ENCODE measurements at regions not wholly inside any gene's neighbourhood (a gene's known extent, or its start where the extent isn't known, plus 50 kb on each side); places are given as distances from the start of the nearest gene placed in this dataset.
A peak's percentile ranks its signal among the peaks of the same experiment; 100 is the strongest.

DNA sequence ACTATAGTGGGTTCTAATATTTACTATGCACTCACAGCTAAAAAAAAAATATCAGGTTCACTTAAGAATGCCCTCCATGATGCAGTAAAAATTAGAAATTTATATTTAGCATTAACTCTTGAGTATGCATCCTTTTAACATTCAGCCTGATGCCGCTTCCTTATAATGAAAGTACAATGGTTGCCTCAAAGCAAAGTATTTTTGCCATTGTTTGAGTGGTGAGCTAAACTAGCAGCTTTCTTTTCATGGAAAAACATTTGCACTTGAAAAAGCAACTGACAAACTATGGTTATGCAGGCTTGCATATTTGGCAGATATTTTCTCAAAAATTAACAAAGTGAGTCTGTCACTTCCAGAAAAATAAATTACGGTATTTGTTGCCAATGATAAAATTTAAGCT is 188.6 kb downstream of the SLC6A15 start:
- Histone ChIP-seq H3K27me3 (no peaks in the 10 kb centered on the region), H3K4me3 (no peak overlapping the region), H3K36me3 (no peaks in the 10 kb centered on the region), H3K4me1 (peaks cover 9% of the 10 kb centered on the region), H3K27ac (no peak overlapping the region), H3K9me3 (replicated peaks) (no peaks in the 10 kb centered on the region)
- DNase-seq = no peak

DNA sequence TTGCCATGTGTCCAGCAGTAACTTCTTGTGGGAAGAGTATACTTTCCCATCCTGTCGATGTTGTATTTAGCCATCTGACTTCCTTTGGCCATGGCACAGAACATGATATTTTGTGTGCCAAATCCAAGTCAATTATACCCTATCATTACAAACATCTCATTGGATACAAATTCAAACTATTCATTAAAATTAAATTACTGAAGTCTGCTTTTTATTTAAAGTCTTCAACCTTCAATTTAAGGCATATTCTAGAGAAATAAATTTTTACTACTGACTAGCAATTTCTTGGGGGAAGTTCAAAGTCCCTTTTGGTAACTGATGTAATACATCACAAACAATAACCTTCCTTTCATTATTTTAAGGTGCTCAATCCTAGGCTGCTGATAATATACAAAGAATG is 192.6 kb downstream of the SLC6A15 start:
- H3K4me1 ChIP-seq = no peaks in the 10 kb centered on the region
- no peaks in the 10 kb centered on the region for H3K9me3 ChIP-seq (replicated peaks)
- no peaks in the 10 kb centered on the region for H3K36me3 ChIP-seq
- H3K27ac ChIP-seq = no peak overlapping the region
- no peak for DNase-seq
- no peaks in the 10 kb centered on the region for H3K27me3 ChIP-seq
- no peak overlapping the region for H3K4me3 ChIP-seq

DNA sequence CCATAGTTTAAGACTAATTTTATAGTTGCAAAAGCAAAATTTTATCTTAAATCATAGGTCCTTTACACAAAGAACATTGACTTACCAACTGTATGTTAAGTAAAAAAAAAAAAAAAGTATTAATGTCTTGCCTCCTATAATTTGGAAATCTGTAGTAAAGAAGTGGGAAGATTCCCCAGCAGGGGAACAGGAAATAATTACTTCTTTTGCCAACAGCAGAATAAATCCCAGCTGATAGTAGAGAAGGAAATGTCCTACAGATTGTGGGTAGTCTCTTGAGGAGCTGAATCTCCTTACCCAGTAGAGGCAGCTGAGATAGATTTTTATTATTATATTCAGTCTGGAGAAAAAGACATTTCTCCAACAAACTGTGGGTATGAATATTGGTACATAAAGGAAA is 193.7 kb downstream of the SLC6A15 start:
- DNase-seq = no peak
- H3K9me3 ChIP-seq (replicated peaks) = no peaks in the 10 kb centered on the region
- H3K4me1 ChIP-seq = no peaks in the 10 kb centered on the region
- H3K4me3 ChIP-seq = no peak overlapping the region
- no peaks in the 10 kb centered on the region for H3K36me3 ChIP-seq
- no peaks in the 10 kb centered on the region for H3K27me3 ChIP-seq
- no peak overlapping the region for H3K27ac ChIP-seq

DNA sequence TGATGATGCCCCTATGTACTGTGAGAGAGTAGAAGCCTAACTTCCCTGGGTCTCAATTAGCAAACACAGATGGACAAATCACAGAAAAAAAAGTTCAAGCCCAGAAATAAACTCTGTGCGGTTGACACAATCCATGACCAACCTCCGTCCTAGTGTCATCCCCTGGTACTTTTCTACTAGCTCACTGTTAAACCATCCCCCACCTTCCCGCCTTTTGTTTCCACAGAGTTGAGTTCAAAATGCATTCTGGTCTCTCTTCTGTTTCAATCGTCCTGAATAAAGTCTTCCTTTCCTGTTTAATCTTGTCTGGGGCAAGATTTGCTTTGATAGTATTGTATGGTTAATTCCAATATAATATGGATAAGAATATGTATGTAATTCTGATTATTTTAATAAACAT is 199.9 kb downstream of the SLC6A15 start:
- no peaks in the 10 kb centered on the region for H3K27me3 ChIP-seq
- no peak overlapping the region for H3K4me3 ChIP-seq
- H3K27ac ChIP-seq = no peak overlapping the region
- no peaks in the 10 kb centered on the region for H3K36me3 ChIP-seq
- no peak for DNase-seq
- H3K4me1 ChIP-seq = no peaks in the 10 kb centered on the region
- no peaks in the 10 kb centered on the region for H3K9me3 ChIP-seq (replicated peaks)

DNA sequence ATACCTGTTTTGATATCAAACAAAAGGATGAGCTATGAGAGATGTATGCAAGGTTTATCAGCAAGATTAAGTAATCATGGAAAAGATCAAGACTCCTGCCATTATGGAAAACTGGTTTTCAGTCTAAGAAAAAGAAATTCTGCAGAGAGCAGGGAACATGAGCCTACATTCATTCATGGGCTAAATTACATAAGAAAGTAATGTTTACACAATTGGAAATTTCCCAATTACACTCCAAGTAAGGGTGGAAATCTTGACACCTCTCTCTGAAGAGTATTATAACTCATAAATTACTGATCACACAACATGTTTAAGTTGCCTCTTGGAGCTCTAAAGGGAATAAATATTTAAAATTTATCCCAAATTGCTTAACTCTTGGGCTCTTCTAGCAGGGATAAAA is 206.2 kb downstream of the SLC6A15 start:
- Histone ChIP-seq H3K4me1 (no peaks in the 10 kb centered on the region), H3K9me3 (replicated peaks) (no peaks in the 10 kb centered on the region), H3K27ac (no peak overlapping the region), H3K36me3 (no peaks in the 10 kb centered on the region), H3K4me3 (no peak overlapping the region), H3K27me3 (no peaks in the 10 kb centered on the region)
- no peak for DNase-seq

DNA sequence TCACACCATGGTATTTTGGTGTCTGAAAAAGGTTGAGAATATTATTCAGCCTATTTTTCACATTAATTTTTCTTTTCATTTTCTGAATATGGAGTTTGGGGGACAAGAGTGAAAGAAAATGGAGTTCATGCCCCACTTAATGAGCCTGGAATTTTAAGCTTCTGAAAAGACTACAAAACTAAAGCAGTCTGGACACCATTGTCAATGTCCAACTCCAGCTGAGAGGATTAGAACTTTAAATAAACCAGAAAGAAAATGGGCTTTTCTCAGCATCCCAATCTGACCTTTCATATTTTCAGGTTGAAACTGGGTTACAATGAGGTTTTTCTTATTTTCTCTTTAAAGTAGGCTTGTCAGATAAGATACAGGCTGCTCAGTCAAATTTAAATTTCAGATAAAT is 207.7 kb downstream of the SLC6A15 start:
- Histone ChIP-seq H3K27ac (no peak overlapping the region), H3K36me3 (no peaks in the 10 kb centered on the region), H3K9me3 (replicated peaks) (no peaks in the 10 kb centered on the region), H3K27me3 (no peaks in the 10 kb centered on the region), H3K4me3 (no peak overlapping the region), H3K4me1 (no peaks in the 10 kb centered on the region)
- DNase-seq = no peak

DNA sequence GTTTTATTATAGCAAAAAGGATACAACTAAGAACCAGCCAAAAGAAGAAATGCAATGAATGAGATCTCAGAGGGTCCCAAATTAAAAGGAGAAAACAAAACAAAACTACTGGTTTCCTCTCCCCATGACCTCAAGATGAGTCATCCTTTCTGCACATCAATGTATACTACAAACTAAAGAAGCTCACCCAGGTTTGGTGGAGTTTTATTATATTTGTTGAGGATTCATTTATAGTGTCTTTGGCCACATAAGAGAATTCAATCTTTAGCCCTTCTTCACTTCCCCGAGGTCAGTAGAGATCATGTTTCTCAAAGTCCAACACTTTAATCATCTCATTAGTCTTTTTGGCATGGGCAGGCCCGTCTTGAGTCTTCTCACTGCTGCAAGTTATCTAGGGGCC is 210.6 kb downstream of the SLC6A15 start:
- Histone ChIP-seq H3K4me3 (no peak overlapping the region), H3K4me1 (no peaks in the 10 kb centered on the region), H3K27ac (no peak overlapping the region), H3K9me3 (replicated peaks) (no peaks in the 10 kb centered on the region), H3K27me3 (no peaks in the 10 kb centered on the region), H3K36me3 (no peaks in the 10 kb centered on the region)
- no peak for DNase-seq

DNA sequence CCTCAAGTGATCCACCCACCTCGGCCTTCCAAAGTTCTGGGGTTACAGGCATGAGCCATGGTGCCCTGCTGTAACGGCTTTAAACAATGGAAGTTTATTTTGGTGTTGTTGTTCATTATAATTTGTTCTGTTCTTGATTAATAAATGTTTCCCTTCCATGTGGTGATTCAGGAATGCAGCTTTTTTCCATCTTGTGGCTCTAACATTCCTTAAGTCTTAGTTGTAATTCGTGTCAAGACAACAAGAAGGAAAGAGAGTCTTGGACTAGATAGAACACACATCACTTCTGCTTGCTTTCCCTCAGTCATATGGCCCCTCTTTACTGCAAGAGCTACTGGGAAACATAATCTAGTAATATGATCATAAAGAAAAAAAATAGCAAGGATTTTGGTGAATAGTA is 211.6 kb downstream of the SLC6A15 start:
- no peaks in the 10 kb centered on the region for H3K27me3 ChIP-seq
- H3K4me3 ChIP-seq = no peak overlapping the region
- H3K4me1 ChIP-seq = no peaks in the 10 kb centered on the region
- no peak overlapping the region for H3K27ac ChIP-seq
- no peaks in the 10 kb centered on the region for H3K36me3 ChIP-seq
- no peak for DNase-seq
- H3K9me3 ChIP-seq (replicated peaks) = no peaks in the 10 kb centered on the region

DNA sequence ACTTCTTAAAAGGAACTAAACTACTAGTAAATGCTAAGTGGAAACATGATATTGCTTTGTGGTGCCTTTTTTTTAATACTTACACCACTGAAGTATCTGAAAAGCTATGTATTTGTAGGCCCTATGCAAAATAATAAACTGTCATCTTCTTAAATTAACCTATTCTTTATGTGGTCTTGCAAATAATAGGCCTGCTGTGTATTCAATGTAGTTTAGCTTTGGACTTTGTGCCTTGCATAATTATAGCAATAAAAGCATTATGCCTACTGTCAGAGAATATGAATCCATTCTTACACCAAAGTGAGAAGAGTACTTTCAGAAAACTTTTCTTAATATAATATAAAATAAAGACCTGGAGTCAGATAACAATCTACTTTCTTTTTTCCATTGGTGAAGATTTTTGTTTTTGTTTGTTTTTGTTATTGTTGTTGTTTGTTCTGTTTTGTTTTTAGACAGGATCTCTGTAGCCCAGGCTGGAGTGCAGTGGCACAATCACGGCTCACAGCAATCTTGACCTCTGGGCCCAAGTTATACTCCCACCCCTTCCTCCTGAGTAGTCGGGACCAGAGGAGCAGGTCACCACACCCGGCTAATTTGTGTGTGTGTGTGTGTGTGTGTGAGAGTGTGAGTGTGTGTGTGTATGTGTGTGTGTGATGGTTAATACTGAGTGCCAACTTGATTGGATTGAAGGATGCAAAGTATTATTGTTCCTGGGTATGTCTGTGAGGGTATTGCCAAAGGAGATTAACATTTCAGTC is 213.8 kb downstream of the SLC6A15 start:
- no peaks in the 10 kb centered on the region for H3K27me3 ChIP-seq
- H3K4me3 ChIP-seq = no peak overlapping the region
- H3K36me3 ChIP-seq = no peaks in the 10 kb centered on the region
- no peak for DNase-seq
- H3K4me1 ChIP-seq = no peaks in the 10 kb centered on the region
- H3K27ac ChIP-seq = no peak overlapping the region
- no peaks in the 10 kb centered on the region for H3K9me3 ChIP-seq (replicated peaks)

DNA sequence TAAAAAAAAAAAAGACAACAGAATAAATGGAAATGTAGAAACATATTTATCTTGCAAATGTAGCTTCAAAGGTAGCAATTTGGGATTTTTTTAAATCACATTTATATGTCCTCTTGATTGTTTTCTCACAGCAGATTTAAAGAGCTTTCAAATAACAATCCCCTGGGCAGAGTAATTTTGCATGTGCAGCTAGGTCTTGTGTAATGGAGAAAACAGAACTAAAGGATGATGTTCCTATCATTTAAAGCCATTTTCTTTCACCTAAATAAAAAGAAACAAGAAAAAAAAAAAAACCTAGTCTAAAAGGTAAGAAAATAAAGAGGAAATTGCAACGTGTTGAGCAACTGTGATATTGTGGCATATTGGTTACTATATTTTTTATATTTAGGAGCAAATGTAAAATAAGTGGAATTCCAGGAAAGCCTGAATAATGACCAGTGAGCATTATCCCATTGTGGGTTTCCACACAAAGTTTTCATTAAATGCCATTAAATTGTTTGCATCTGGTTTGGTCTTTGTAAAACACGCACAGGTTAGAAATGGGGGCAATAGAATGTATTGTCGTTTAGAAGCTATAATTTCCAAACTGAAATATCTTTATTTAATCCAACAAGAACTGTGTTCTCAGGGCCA is 215.6 kb downstream of the SLC6A15 start:
- H3K9me3 ChIP-seq (replicated peaks) = no peaks in the 10 kb centered on the region
- H3K27ac ChIP-seq = no peak overlapping the region
- H3K4me1 ChIP-seq = no peaks in the 10 kb centered on the region
- H3K27me3 ChIP-seq = no peaks in the 10 kb centered on the region
- H3K36me3 ChIP-seq = no peaks in the 10 kb centered on the region
- no peak for DNase-seq
- no peak overlapping the region for H3K4me3 ChIP-seq

DNA sequence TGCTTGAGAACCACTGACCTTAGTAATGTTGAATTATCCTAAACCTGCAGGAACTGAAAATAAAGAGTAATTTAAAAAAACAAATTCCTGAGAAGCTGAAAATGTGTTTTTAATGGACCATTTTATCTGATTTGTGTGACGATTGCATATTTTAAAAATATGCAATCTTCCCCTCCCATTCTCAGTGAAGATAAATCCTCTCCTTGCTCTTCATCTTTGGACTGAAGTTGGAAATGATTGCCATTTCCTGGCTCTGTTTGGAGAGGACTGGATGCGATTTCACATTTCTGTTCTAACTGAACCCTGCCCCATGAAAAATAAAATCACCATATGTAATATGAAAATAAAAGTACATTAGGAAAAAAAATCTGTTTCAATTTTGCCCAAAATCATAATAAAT is 216.3 kb downstream of the SLC6A15 start:
- no peaks in the 10 kb centered on the region for H3K9me3 ChIP-seq (replicated peaks)
- H3K27me3 ChIP-seq = no peaks in the 10 kb centered on the region
- no peaks in the 10 kb centered on the region for H3K36me3 ChIP-seq
- no peak overlapping the region for H3K4me3 ChIP-seq
- no peaks in the 10 kb centered on the region for H3K4me1 ChIP-seq
- no peak for DNase-seq
- H3K27ac ChIP-seq = no peak overlapping the region

DNA sequence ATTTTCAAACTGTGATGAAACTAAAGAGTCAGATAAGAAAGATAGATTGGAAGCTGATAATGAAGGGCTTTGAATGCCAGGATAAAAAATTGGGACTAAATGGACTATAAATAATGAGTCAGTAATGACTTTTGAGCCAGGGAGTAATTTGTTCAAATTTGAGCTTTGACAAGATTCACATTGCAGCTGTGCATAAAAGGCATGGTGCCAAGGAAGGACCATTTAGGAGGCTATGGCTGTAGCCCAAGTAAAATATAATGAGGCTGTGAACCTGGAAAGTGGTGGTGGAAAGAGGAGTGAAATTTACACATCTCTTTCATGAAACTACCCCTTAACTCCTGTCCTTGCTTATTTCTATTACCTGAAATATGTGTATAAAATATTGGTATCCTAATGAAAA is 218.5 kb downstream of the SLC6A15 start:
- Histone ChIP-seq H3K4me1 (no peaks in the 10 kb centered on the region), H3K9me3 (replicated peaks) (no peaks in the 10 kb centered on the region), H3K4me3 (no peak overlapping the region), H3K36me3 (no peaks in the 10 kb centered on the region), H3K27ac (no peak overlapping the region), H3K27me3 (no peaks in the 10 kb centered on the region)
- DNase-seq = peak in 1 of 2 experiments; percentile 15

DNA sequence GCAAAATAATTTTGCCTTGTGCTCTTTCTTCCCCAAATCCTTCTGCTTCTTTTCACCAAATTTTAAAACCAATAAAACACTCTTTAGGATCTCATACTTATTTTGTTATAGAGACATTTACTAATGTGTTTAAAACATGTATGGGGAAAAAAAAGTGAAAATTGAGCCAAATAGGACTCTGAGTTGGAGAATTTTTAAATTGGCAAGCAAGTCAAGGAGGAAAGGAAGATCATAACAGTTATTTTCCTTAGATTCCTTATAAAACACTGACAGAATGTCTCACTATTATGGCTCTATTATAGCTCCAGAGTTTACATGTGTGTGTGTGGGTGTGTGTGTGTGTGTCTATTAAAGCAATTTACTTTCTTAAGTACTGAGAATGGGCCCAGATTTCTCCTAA is 220.5 kb downstream of the SLC6A15 start:
- H3K4me3 ChIP-seq = no peak overlapping the region
- no peaks in the 10 kb centered on the region for H3K9me3 ChIP-seq (replicated peaks)
- no peaks in the 10 kb centered on the region for H3K27me3 ChIP-seq
- no peak overlapping the region for H3K27ac ChIP-seq
- H3K36me3 ChIP-seq = no peaks in the 10 kb centered on the region
- DNase-seq = no peak
- H3K4me1 ChIP-seq = no peaks in the 10 kb centered on the region

DNA sequence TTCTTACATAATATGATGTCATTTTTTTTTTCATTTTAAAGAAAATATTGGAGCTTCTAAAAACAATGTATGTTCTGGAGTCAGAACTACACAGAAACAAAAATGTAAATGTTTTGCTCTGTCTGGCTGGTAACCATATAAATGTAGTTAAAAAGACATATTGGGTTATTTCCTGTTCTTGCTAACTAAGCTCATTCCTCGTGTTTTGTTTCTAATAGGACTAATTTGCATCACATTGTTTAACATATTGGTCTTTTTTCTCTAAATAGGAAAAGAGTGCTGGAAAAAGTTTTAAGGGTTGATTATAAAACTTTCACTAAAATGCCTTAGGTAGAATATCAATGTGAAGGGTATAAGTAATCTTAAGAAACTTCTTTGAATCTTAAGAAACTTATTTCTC is 221.3 kb downstream of the SLC6A15 start:
- no peaks in the 10 kb centered on the region for H3K27me3 ChIP-seq
- H3K36me3 ChIP-seq = no peaks in the 10 kb centered on the region
- H3K4me3 ChIP-seq = no peak overlapping the region
- no peaks in the 10 kb centered on the region for H3K4me1 ChIP-seq
- no peaks in the 10 kb centered on the region for H3K9me3 ChIP-seq (replicated peaks)
- H3K27ac ChIP-seq = no peak overlapping the region
- DNase-seq = no peak

DNA sequence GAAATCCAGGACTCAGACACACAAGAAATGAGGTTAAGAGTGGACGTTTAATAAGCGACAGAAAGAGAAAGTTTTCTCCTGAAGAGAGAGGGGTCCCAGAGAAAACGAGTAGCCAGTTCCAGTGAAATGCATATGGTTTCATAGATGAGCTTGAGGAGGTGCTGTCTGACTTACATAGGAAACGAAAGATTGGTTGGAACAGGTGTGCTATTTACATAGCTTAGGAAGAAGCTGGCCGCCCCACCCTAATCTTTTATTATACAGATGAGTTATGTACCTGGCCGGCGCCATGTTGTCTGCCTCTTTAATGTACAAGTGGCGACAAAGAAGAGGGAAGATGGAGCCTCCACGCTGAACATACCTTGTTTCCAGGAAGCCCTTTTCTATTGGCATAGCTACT is 223.0 kb downstream of the SLC6A15 start:
- H3K36me3 ChIP-seq = no peaks in the 10 kb centered on the region
- no peaks in the 10 kb centered on the region for H3K9me3 ChIP-seq (replicated peaks)
- no peaks in the 10 kb centered on the region for H3K27me3 ChIP-seq
- no peak overlapping the region for H3K4me3 ChIP-seq
- no peaks in the 10 kb centered on the region for H3K4me1 ChIP-seq
- DNase-seq = peak in 1 of 2 experiments; percentile 16
- no peak overlapping the region for H3K27ac ChIP-seq

DNA sequence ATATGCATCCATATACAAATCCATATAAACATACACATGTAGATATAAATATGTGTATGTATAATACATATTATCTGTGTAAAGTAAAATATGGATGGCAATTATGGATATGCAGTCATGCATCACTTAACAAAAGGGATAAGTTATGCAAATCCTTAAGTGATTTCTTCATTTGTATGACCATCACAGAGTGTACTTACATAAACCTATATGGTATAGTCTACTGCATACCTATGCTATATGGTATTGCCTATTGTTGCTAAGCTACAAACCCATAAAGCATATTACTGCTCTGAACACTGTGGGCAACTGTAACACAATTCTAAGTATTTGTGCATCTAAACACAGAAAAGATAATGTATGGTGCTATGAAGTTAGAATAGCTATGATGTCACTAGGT is 227.2 kb downstream of the SLC6A15 start:
- Histone ChIP-seq H3K27me3 (no peaks in the 10 kb centered on the region), H3K27ac (no peak overlapping the region), H3K4me1 (no peaks in the 10 kb centered on the region), H3K4me3 (no peak overlapping the region), H3K9me3 (replicated peaks) (no peaks in the 10 kb centered on the region), H3K36me3 (no peaks in the 10 kb centered on the region)
- DNase-seq = no peak
